ENCODE measurements at regions not wholly inside any gene's neighbourhood (a gene's known extent, or its start where the extent isn't known, plus 50 kb on each side); places are given as distances from the start of the nearest gene placed in this dataset.

GRCh38 chr1:217032715-217033367 lies 309.6 kb upstream of the ESRRG start:
- DNase-seq, result no peak

GRCh38 chr1:217029281-217030157 lies 306.3 kb upstream of the ESRRG start:
- DNase-seq, result no peak

GRCh38 chr1:217027403-217028080 lies 304.3 kb upstream of the ESRRG start:
- no peak for DNase-seq

- no peak for DNase-seq
These were observed 303.3 kb upstream of the ESRRG start for GRCh38 chr1:217026531-217026930.

GRCh38 chr1:217025381-217025780 lies 302.2 kb upstream of the ESRRG start:
- DNase-seq, result no peak

- no peak for DNase-seq
These were observed 301.7 kb upstream of the ESRRG start for GRCh38 chr1:217024911-217025310.

- no peak for DNase-seq
These were observed 298.7 kb upstream of the ESRRG start for GRCh38 chr1:217021956-217022355.

- DNase-seq, result no peak
These were observed 298.2 kb upstream of the ESRRG start for GRCh38 chr1:217021400-217021799.

GRCh38 chr1:217019475-217019874 lies 296.2 kb upstream of the ESRRG start:
- DNase-seq, result no peak

- no peak for DNase-seq
These were observed 295.4 kb upstream of the ESRRG start for GRCh38 chr1:217018648-217019047.

- no peak for DNase-seq
These were observed 293.9 kb upstream of the ESRRG start for GRCh38 chr1:217017165-217017564.

GRCh38 chr1:217014066-217014465 lies 290.8 kb upstream of the ESRRG start:
- no peak for DNase-seq

GRCh38 chr1:217012659-217013058 lies 289.4 kb upstream of the ESRRG start:
- DNase-seq, result no peak

GRCh38 chr1:217011097-217011496 lies 287.9 kb upstream of the ESRRG start:
- DNase-seq, result no peak

- DNase-seq, result no peak
These were observed 287.0 kb upstream of the ESRRG start for GRCh38 chr1:217010253-217010652.

GRCh38 chr1:217009376-217009775 lies 286.1 kb upstream of the ESRRG start:
- DNase-seq, result no peak

- DNase-seq, result no peak
These were observed 281.7 kb upstream of the ESRRG start for GRCh38 chr1:217004776-217005436.

GRCh38 chr1:217003355-217003754 lies 280.1 kb upstream of the ESRRG start:
- DNase-seq, result no peak

- DNase-seq, result no peak
These were observed 274.6 kb upstream of the ESRRG start for GRCh38 chr1:216997831-216998230.

- no peak for DNase-seq
These were observed 273.8 kb upstream of the ESRRG start for GRCh38 chr1:216997069-216997468.

GRCh38 chr1:216984536-216984935 lies 261.3 kb upstream of the ESRRG start:
- no peak for DNase-seq

- no peak for DNase-seq
These were observed 260.6 kb upstream of the ESRRG start for GRCh38 chr1:216983823-216984222.

- DNase-seq, result no peak
These were observed 238.3 kb upstream of the ESRRG start for GRCh38 chr1:216961516-216961915.

All from dermis blood vessel endothelial cell (primary cell).